Endodermal cell (in vitro differentiated cells): ENCODE measurements at regions not wholly inside any gene's neighbourhood (a gene's known extent, or its start where the extent isn't known, plus 50 kb on each side); places are given as distances from the start of the nearest gene placed in this dataset.
"Not testable (repeated sequence)": the region's sequence is repeated elsewhere in the genome, so short reads cannot be mapped to it uniquely, and the experiment has no call there.

Experiments used
- DNase-seq: peaks from one replicate; pipeline ENCODE4 v3.0.0-alpha.2; 2017
- H3K27ac ChIP-seq: 2 replicates; pipeline ENCODE4 v1.5.1; 2013; ENCODE audit warnings: mild to moderate bottlenecking, low read depth, low read length, moderate library complexity
- H3K27me3 ChIP-seq: 2 replicates; pipeline ENCODE4 v1.6.1; 2013; ENCODE audit warnings: mild to moderate bottlenecking, low read length, moderate library complexity; ENCODE audit not compliant: insufficient read depth, control insufficient read depth, poor library complexity, severe bottlenecking
- H3K36me3 ChIP-seq: 2 replicates; pipeline ENCODE4 v1.7.0; 2013; ENCODE audit warnings: mild to moderate bottlenecking, low read length, moderate library complexity; ENCODE audit not compliant: control insufficient read depth, insufficient read depth
- H3K4me1 ChIP-seq: one replicate; pipeline ENCODE4 v1.7.0; 2013; ENCODE audit warnings: low read length; ENCODE audit not compliant: control insufficient read depth, insufficient read depth
- H3K4me3 ChIP-seq: 2 replicates; pipeline ENCODE4 v1.5.1; 2013; ENCODE audit warnings: mild to moderate bottlenecking, low read length, moderate library complexity
- H3K9ac ChIP-seq: 2 replicates; pipeline ENCODE4 v1.6.1; 2013; ENCODE audit warnings: mild to moderate bottlenecking, low read length, moderate library complexity; ENCODE audit not compliant: poor library complexity, severe bottlenecking; ENCODE audit errors: extremely low read depth
- H3K9me3 ChIP-seq: 2 replicates; pipeline ENCODE4 v1.6.1; 2013; ENCODE audit warnings: mild to moderate bottlenecking, low read length, moderate library complexity; ENCODE audit not compliant: control insufficient read depth
- H3K27ac Mint-ChIP-seq: 2 replicates; pipeline ENCODE4 v1.8.0; 2020; ENCODE audit warnings: mixed read lengths
- H3K27me3 Mint-ChIP-seq: 2 replicates; pipeline ENCODE4 v1.8.0; 2021; ENCODE audit warnings: mild to moderate bottlenecking, mixed read lengths; ENCODE audit not compliant: insufficient read depth
- H3K36me3 Mint-ChIP-seq: 2 replicates; pipeline ENCODE4 v1.8.0; 2020; ENCODE audit warnings: low read depth, mixed read lengths
- H3K4me1 Mint-ChIP-seq: 2 replicates; pipeline ENCODE4 v1.8.0; 2020; ENCODE audit warnings: mixed read lengths
- H3K4me3 Mint-ChIP-seq: 2 replicates; pipeline ENCODE4 v1.8.0; 2020; ENCODE audit warnings: mild to moderate bottlenecking, moderate library complexity, mixed read lengths
- H3K9me3 Mint-ChIP-seq: 2 replicates; pipeline ENCODE4 v1.8.0; 2020; ENCODE audit warnings: mild to moderate bottlenecking, mixed read lengths
- CTCF ChIP-seq: fragments of 200-600 bp; sonication (generic); conservative IDR thresholded peaks from 2 replicates; pipeline ENCODE4 v1.5.0; 2021; ENCODE audit warnings: antibody characterized with exemption, mild to moderate bottlenecking
- WGBS, 2 experiments: methylation state at CpG; one replicate each; pipeline versions ENCODE4 v1.1.5 to v1.1.7; 2013; ENCODE audit warnings: missing lambda C conversion rate in 2 of 2, mixed read lengths in 1 of 2; ENCODE audit not compliant: insufficient coverage in 1 of 2, insufficient read length in 1 of 2; 5-methylcytosine and 5-hydroxymethylcytosine counted together

- not testable (repeated sequence) for H3K27ac ChIP-seq, H3K4me1 ChIP-seq, H3K4me3 ChIP-seq, H3K4me1 Mint-ChIP-seq, H3K4me3 Mint-ChIP-seq, H3K36me3 ChIP-seq, H3K9me3 ChIP-seq, DNase-seq, H3K27ac Mint-ChIP-seq, H3K9ac ChIP-seq, H3K27me3 ChIP-seq, H3K36me3 Mint-ChIP-seq, H3K27me3 Mint-ChIP-seq
- 83% methylated on average over 8 of the region's 8 CpGs; no CpG with 5 or more reads in 1 of the 2 experiments for WGBS, 2 experiments
- H3K9me3 Mint-ChIP-seq, result peaks cover 24% of the 10 kb centered on the region
Measured at GRCh38 chrX:124181515-124181914, 150.9 kb upstream of the TEX13D start.

GRCh38 chrX:124190440-124190839, 142.0 kb upstream of the TEX13D start:
- no peak overlapping the region for H3K27ac Mint-ChIP-seq
- no peak overlapping the region for H3K4me3 Mint-ChIP-seq
- peaks cover 4% of the 10 kb centered on the region for H3K9me3 Mint-ChIP-seq
- no peak overlapping the region for H3K9ac ChIP-seq
- no peaks in the 10 kb centered on the region for H3K36me3 Mint-ChIP-seq
- H3K27me3 Mint-ChIP-seq, result peaks cover 1% of the 10 kb centered on the region
- H3K4me3 ChIP-seq, result no peak overlapping the region
- no peak overlapping the region for H3K27ac ChIP-seq
- H3K9me3 ChIP-seq, result no peaks in the 10 kb centered on the region
- no peak for DNase-seq
- 100% methylated on average over 1 of the region's 2 CpGs; no CpG with 5 or more reads in 1 of the 2 experiments for WGBS, 2 experiments
- H3K4me1 ChIP-seq, result no peaks in the 10 kb centered on the region
- H3K4me1 Mint-ChIP-seq, result no peaks in the 10 kb centered on the region
- H3K36me3 ChIP-seq, result no peaks in the 10 kb centered on the region
- H3K27me3 ChIP-seq, result no peaks in the 10 kb centered on the region
- TF ChIP-seq CTCF, result no peak

GRCh38 chrX:124194199-124194598, 138.3 kb upstream of the TEX13D start:
- TF ChIP-seq CTCF, result no peak
- 87 to 96% methylated on average over 4 to 5 of the region's 5 CpGs for WGBS, 2 experiments

GRCh38 chrX:124194901-124195300, 137.6 kb upstream of the TEX13D start:
- Histone ChIP-seq H3K36me3 (no peaks in the 10 kb centered on the region), H3K9me3 (no peaks in the 10 kb centered on the region), H3K9ac (no peak overlapping the region), H3K27ac (no peak overlapping the region), H3K27me3 (no peaks in the 10 kb centered on the region), H3K4me1 (no peaks in the 10 kb centered on the region), H3K4me3 (no peak overlapping the region)
- H3K27ac Mint-ChIP-seq, result no peak overlapping the region
- H3K27me3 Mint-ChIP-seq, result no peaks in the 10 kb centered on the region
- no peak overlapping the region for H3K4me3 Mint-ChIP-seq
- peaks cover 3% of the 10 kb centered on the region for H3K4me1 Mint-ChIP-seq
- TF ChIP-seq CTCF, result no peak
- DNase-seq, result no peak
- no peaks in the 10 kb centered on the region for H3K36me3 Mint-ChIP-seq
- peaks cover 2% of the 10 kb centered on the region for H3K9me3 Mint-ChIP-seq
- WGBS, 2 experiments, result 83 to 87% methylated on average over 6 to 8 of the region's 8 CpGs

More at GRCh38 chrX:124194199-124194598, 138.3 kb upstream of the TEX13D start:
- Mint-ChIP-seq H3K27me3 (no peaks in the 10 kb centered on the region), H3K36me3 (no peaks in the 10 kb centered on the region), H3K4me1 (no peaks in the 10 kb centered on the region), H3K4me3 (no peak overlapping the region), H3K9me3 (peaks cover 3% of the 10 kb centered on the region), H3K27ac (no peak overlapping the region)
- Histone ChIP-seq H3K27ac (no peak overlapping the region), H3K9me3 (no peaks in the 10 kb centered on the region), H3K9ac (no peak overlapping the region), H3K36me3 (no peaks in the 10 kb centered on the region), H3K4me3 (no peak overlapping the region), H3K27me3 (no peaks in the 10 kb centered on the region), H3K4me1 (no peaks in the 10 kb centered on the region)
- no peak for DNase-seq
